GM23338 (cell line): ENCODE measurements at regions not wholly inside any gene's neighbourhood (a gene's known extent, or its start where the extent isn't known, plus 50 kb on each side); places are given as distances from the start of the nearest gene placed in this dataset.

ENCODE experiments used
- CREB1 ChIP-seq: fragments of 250-450 bp; sonication (Bioruptor Pico); IDR thresholded peaks from 2 replicates; pipeline ENCODE4 v1.5.0; 2020; ENCODE audit warnings: low read depth, mild to moderate bottlenecking, moderate library complexity
- CTCF ChIP-seq, 2 experiments: fragments of 200-600 bp in 1 of 2; sonication (generic) in 1 of 2; conservative IDR thresholded peaks; 2 replicates each; pipeline versions ENCODE4 v1.5.1 to v1.6.1; 2016 to 2017; ENCODE audit warnings: antibody characterized with exemption in 2 of 2, low read depth in 2 of 2, mild to moderate bottlenecking in 2 of 2, moderate library complexity in 1 of 2
- ETS1 ChIP-seq: IDR thresholded peaks from 2 replicates; pipeline ENCODE4 v1.6.1; 2016; ENCODE audit warnings: antibody characterized with exemption
- EZH2 ChIP-seq: fragments of 200-600 bp; sonication (generic); IDR thresholded peaks from one replicate; pipeline ENCODE4 v1.8.0; 2017; ENCODE audit warnings: antibody characterized with exemption, mild to moderate bottlenecking, low read depth; ENCODE audit not compliant: unreplicated experiment
- POLR2AphosphoS5 ChIP-seq: IDR thresholded peaks from 2 replicates; pipeline ENCODE4 v1.6.1; 2016; ENCODE audit warnings: antibody characterized with exemption, low read depth
- REST ChIP-seq: IDR thresholded peaks from one replicate; pipeline ENCODE4 v1.6.1; 2018; ENCODE audit warnings: antibody characterized with exemption; ENCODE audit not compliant: unreplicated experiment
- STAT1 ChIP-seq: IDR thresholded peaks from one replicate; pipeline ENCODE4 v1.6.1; 2016; ENCODE audit warnings: antibody characterized with exemption; ENCODE audit not compliant: unreplicated experiment
- ZNF114 ChIP-seq: fragments of 250-450 bp; sonication (Bioruptor Pico); IDR thresholded peaks from 2 replicates; pipeline ENCODE4 v1.5.0; 2020; ENCODE audit warnings: mild to moderate bottlenecking, moderate library complexity

- TF ChIP-seq POLR2AphosphoS5 (no peak), CTCF (conservative IDR thresholded peaks at IDR 0.05; ENCODE audit: low read depth in 2 of 2) (no peak), EZH2 (no peak), STAT1 (no peak), ETS1 (no peak), REST (no peak), ZNF114 (no peak), CREB1 (no peak)
Observed at GRCh38 chr11:69423181-69423580, 58.3 kb upstream of the LINC01488 start.
